ENCODE measurements at regions not wholly inside any gene's neighbourhood (a gene's known extent, or its start where the extent isn't known, plus 50 kb on each side); places are given as distances from the start of the nearest gene placed in this dataset.

GRCh38 chr13:64369121-64369520 lies 2861.0 kb downstream of the PCDH9 start:
- Histone ChIP-seq H3K4me1 (ENCODE audit: insufficient read depth) (no peaks in the 10 kb centered on the region), H3K9me2 (replicated peaks; ENCODE audit: insufficient read depth) (no peaks in the 10 kb centered on the region), H3K36me3 (replicated peaks; ENCODE audit: insufficient read depth, low read depth) (no peaks in the 10 kb centered on the region), H3K9me3 (ENCODE audit: low read depth) (no peaks in the 10 kb centered on the region), H3K27me3 (no peaks in the 10 kb centered on the region), H3K27ac (no peak overlapping the region), H2AFZ (no peak overlapping the region), H3K4me3 (no peak overlapping the region), H3K79me2 (no peaks in the 10 kb centered on the region), H4K20me1 (ENCODE audit: insufficient read depth, poor library complexity, severe bottlenecking) (no peaks in the 10 kb centered on the region), H3K4me2 (no peak overlapping the region)
- 94% methylated on average over 5 of the region's 5 CpGs for WGBS (ENCODE audit: low lambda C conversion rate, missing lambda C conversion rate)
- no peak for DNase-seq (ENCODE audit: low spot score)
- TF ChIP-seq EZH2phosphoT487 (IDR thresholded peaks at IDR 0.05; ENCODE audit: low read depth, severe bottlenecking, unreplicated experiment) (no peak), EZH2 (IDR thresholded peaks at IDR 0.05; ENCODE audit: borderline replicate concordance) (no peak), CTCF (IDR thresholded peaks at IDR 0.05; ENCODE audit: poor library complexity) (no peak)

DNA sequence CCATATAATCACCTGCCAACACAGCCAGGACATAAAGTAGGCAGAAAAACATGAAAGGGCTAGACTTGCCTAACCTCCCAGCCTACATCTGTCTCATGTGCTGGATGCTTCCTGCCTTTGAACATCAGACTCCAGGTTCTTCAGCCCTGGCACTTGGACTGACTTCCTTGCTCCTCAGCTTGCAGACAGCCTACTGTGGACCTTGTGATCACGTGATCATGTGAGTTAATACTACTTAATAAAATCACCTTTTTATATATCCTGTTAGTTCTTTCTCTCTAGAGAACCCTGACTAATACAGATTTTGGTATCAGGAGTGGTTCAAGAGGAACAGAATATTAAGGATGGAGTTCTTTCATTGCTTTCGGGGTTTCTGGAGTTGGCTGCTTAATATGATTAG lies 2867.6 kb downstream of the PCDH9 start:
- H3K27ac ChIP-seq, result no peak overlapping the region
- H3K4me2 ChIP-seq, result no peak overlapping the region
- H3K4me1 ChIP-seq (ENCODE audit: insufficient read depth), result no peaks in the 10 kb centered on the region
- H2AFZ ChIP-seq, result no peak overlapping the region
- no peaks in the 10 kb centered on the region for H3K79me2 ChIP-seq
- no peaks in the 10 kb centered on the region for H4K20me1 ChIP-seq (ENCODE audit: insufficient read depth, poor library complexity, severe bottlenecking)
- H3K4me3 ChIP-seq, result no peak overlapping the region
- 90% methylated on average over 2 of the region's 2 CpGs for WGBS (ENCODE audit: low lambda C conversion rate, missing lambda C conversion rate)
- DNase-seq (ENCODE audit: low spot score), result no peak
- no peaks in the 10 kb centered on the region for H3K36me3 ChIP-seq (replicated peaks; ENCODE audit: insufficient read depth, low read depth)
- no peaks in the 10 kb centered on the region for H3K27me3 ChIP-seq
- H3K9me2 ChIP-seq (replicated peaks; ENCODE audit: insufficient read depth), result no peaks in the 10 kb centered on the region
- TF ChIP-seq CTCF (IDR thresholded peaks at IDR 0.05; ENCODE audit: poor library complexity), result no peak
- TF ChIP-seq EZH2phosphoT487 (IDR thresholded peaks at IDR 0.05; ENCODE audit: low read depth, severe bottlenecking, unreplicated experiment), result no peak
- H3K9me3 ChIP-seq (ENCODE audit: low read depth), result no peaks in the 10 kb centered on the region

DNA sequence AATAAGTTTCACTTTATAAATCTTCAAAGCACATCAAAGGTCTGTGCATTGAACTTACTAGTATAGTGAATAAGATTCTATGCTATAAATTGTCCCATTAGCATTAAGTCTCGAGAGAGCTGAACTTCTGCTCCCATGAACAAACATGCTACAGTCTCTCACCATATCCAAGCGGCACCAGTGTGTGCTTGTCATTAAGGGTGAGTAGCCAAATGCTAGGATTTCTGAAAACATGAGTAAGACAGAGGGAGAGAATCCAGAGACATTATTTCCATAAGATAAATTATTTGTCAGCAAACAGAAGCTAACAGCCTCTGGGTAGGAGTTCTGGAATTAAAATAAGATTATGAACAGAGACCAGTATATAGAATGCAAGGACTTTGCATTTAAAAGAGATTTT lies 2882.5 kb downstream of the PCDH9 start:
- TF ChIP-seq CTCF (IDR thresholded peaks at IDR 0.05; ENCODE audit: poor library complexity) (no peak), EZH2phosphoT487 (IDR thresholded peaks at IDR 0.05; ENCODE audit: low read depth, severe bottlenecking, unreplicated experiment) (no peak), EZH2 (IDR thresholded peaks at IDR 0.05; ENCODE audit: borderline replicate concordance) (no peak)

More for the DNA sequence above, 2882.5 kb downstream of the PCDH9 start:
- Histone ChIP-seq H3K27me3 (no peaks in the 10 kb centered on the region), H3K36me3 (replicated peaks; ENCODE audit: insufficient read depth, low read depth) (no peaks in the 10 kb centered on the region), H3K4me2 (no peak overlapping the region), H4K20me1 (ENCODE audit: insufficient read depth, poor library complexity, severe bottlenecking) (no peaks in the 10 kb centered on the region), H3K27ac (no peak overlapping the region), H3K4me3 (no peak overlapping the region), H2AFZ (no peak overlapping the region), H3K9me3 (ENCODE audit: low read depth) (no peaks in the 10 kb centered on the region), H3K9me2 (replicated peaks; ENCODE audit: insufficient read depth) (no peaks in the 10 kb centered on the region), H3K4me1 (ENCODE audit: insufficient read depth) (no peaks in the 10 kb centered on the region), H3K79me2 (no peaks in the 10 kb centered on the region)
- DNase-seq (ENCODE audit: low spot score), result no peak
- whole genome bisulfite sequencing (ENCODE audit: low lambda C conversion rate, missing lambda C conversion rate), result 82% methylated on average over 2 of the region's 2 CpGs

Data from hepatocyte (in vitro differentiated cells).